Transverse colon (tissue), 4 donors: ENCODE measurements at regions not wholly inside any gene's neighbourhood (a gene's known extent, or its start where the extent isn't known, plus 50 kb on each side); places are given as distances from the start of the nearest gene placed in this dataset.

Source experiments
- POLR2A ChIP-seq: fragments of 450-650 bp; IDR thresholded peaks from one replicate; pipeline ENCODE4 v1.6.1; 2016; ENCODE audit warnings: antibody characterized with exemption, mild to moderate bottlenecking, moderate library complexity
- POLR2AphosphoS5 ChIP-seq, 3 donors: sonication (generic); formaldehyde crosslinking; IDR thresholded peaks; one replicate each; pipeline ENCODE4 v1.6.1; 2016; ENCODE audit warnings: antibody characterized with exemption in 3 of 3
- TF ChIP-seq, protein P1 (sequence below), 5 experiments: fragments of 200-600 bp in 3 of 5; fragments of 450-650 bp in 2 of 5; sonication (generic) in 3 of 5; IDR thresholded peaks; 1 replicate in 2 of 5; 2 replicates in 3 of 5; pipeline ENCODE4 v1.5.1; 2016 to 2017; ENCODE audit warnings: antibody characterized with exemption in 5 of 5, inconsistent platforms in 3 of 5, mild to moderate bottlenecking in 2 of 5, moderate library complexity in 1 of 5

DNA sequence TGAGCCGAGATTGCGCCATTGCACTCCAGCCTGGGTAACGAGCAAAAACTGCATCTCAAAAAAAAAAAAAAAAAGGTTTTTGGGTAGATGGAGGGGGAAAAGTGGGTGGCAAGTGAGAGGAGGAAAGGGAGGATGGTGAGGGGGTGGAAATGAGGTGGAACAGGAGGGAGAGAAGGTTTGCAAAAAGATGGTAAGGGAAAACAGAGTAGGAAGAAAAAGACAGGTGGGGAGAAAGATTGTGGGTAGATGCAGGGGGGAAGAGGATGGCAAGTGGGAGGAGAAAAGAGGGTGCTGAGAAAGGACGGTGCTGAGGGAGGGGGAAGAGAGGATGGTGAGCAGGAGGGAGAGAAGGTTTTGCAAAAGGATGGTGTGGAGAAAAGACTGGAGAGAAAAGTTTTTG, 57.8 kb upstream of the C1QTNF9B start:
- TF ChIP-seq, protein P1, sequence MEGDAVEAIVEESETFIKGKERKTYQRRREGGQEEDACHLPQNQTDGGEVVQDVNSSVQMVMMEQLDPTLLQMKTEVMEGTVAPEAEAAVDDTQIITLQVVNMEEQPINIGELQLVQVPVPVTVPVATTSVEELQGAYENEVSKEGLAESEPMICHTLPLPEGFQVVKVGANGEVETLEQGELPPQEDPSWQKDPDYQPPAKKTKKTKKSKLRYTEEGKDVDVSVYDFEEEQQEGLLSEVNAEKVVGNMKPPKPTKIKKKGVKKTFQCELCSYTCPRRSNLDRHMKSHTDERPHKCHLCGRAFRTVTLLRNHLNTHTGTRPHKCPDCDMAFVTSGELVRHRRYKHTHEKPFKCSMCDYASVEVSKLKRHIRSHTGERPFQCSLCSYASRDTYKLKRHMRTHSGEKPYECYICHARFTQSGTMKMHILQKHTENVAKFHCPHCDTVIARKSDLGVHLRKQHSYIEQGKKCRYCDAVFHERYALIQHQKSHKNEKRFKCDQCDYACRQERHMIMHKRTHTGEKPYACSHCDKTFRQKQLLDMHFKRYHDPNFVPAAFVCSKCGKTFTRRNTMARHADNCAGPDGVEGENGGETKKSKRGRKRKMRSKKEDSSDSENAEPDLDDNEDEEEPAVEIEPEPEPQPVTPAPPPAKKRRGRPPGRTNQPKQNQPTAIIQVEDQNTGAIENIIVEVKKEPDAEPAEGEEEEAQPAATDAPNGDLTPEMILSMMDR (IDR thresholded peaks at IDR 0.05), result no peak
- no peak for TF ChIP-seq POLR2A
- no peak for TF ChIP-seq POLR2AphosphoS5 (IDR thresholded peaks at IDR 0.05)
